GM12878 (cell line): ENCODE measurements at regions not wholly inside any gene's neighbourhood (a gene's known extent, or its start where the extent isn't known, plus 50 kb on each side); places are given as distances from the start of the nearest gene placed in this dataset.

Experiments
- ATAC-seq: fragments of 200-7000 bp; cut with Tn5 transposase; 3 replicates; pipeline ENCODE4 v1.9.1; 2020; ENCODE audit warnings: mild to moderate bottlenecking, moderate library complexity
- BruUV-seq: library from RNA; stranded (reverse); fragments of 400-500 nt; replicated peaks from 2 replicates; lab custom pipeline; 2021; lab: Mats Ljungman, UMichigan
- CTCF ChIA-PET: fragments of 300-600 bp; sonication (Branson Sonifier 250); formaldehyde crosslinking; extraction: SDS; loops from one replicate; lab custom pipeline; 2021; ENCODE audit warnings: inconsistent platforms; lab: Yijun Ruan, JAX
- POLR2A ChIA-PET: fragments of 350-600 bp; formaldehyde crosslinking; extraction: SDS; loops from one replicate; lab custom pipeline; 2021; ENCODE audit warnings: inconsistent platforms; lab: Charles Lee
- RAD21 ChIA-PET: fragments of 300-600 bp; sonication (Branson Sonifier 250); formaldehyde crosslinking; loops from one replicate; lab custom pipeline; 2023; ENCODE audit warnings: antibody characterized with exemption; ENCODE audit not compliant: unreplicated experiment; lab: Charles Lee
- SMC1A ChIA-PET: fragments of 300-600 bp; sonication (Branson Sonifier 250); formaldehyde crosslinking; loops from one replicate; lab custom pipeline; 2023; ENCODE audit not compliant: unreplicated experiment, uncharacterized antibody; lab: Charles Lee
- DNase-seq: peaks from one replicate; pipeline ENCODE4 v3.0.0-alpha.2; 2011; ENCODE audit warnings: low read depth, low spot score
- FAIRE-seq: peaks from 3 replicates; lab custom pipeline; 2011; peaks lifted over from hg19 to GRCh38; lab: Jason Lieb, UNC
- H2AFZ ChIP-seq: 2 replicates; pipeline ENCODE4 v1.6.0; 2011; ENCODE audit warnings: low read depth, low read length, control low read depth; ENCODE audit not compliant: control insufficient read depth
- H3K27ac ChIP-seq: 2 replicates; pipeline ENCODE4 v1.5.1; 2011; ENCODE audit warnings: control low read depth; ENCODE audit not compliant: control insufficient read depth, insufficient read depth
- H3K27me3 ChIP-seq, 2 experiments: replicated peaks in 1 of 2; 2 replicates each; pipeline versions ENCODE4 v1.6.0 to v1.6.1; 2011; ENCODE audit warnings: low read length in 1 of 2; ENCODE audit not compliant: control insufficient read depth in 2 of 2, insufficient read depth in 2 of 2
- H3K36me3 ChIP-seq, 2 experiments: 2 replicates each; pipeline ENCODE4 v1.5.1; 2011; ENCODE audit warnings: low read length in 1 of 2; ENCODE audit not compliant: control insufficient read depth in 2 of 2, insufficient read depth in 2 of 2
- H3K4me1 ChIP-seq: 2 replicates; pipeline ENCODE4 v1.6.1; 2011; ENCODE audit warnings: mild to moderate bottlenecking, low read length, moderate library complexity, mixed read lengths; ENCODE audit not compliant: control insufficient read depth, insufficient read depth
- H3K4me2 ChIP-seq: 2 replicates; pipeline ENCODE4 v1.6.0; 2011; ENCODE audit warnings: control low read depth; ENCODE audit not compliant: control insufficient read depth, insufficient read depth
- H3K4me3 ChIP-seq: fragments of 200-600 bp; sonication (generic); 2 replicates; pipeline ENCODE4 v1.5.1; 2016
- H3K79me2 ChIP-seq: 2 replicates; pipeline ENCODE4 v1.6.0; 2011; ENCODE audit warnings: low read length; ENCODE audit not compliant: control insufficient read depth, insufficient read depth
- H3K9ac ChIP-seq: 2 replicates; pipeline ENCODE4 v1.8.0; 2011; ENCODE audit warnings: low read length, control low read depth, mixed read lengths; ENCODE audit not compliant: control insufficient read depth, insufficient read depth
- H3K9me3 ChIP-seq: replicated peaks from 3 replicates; pipeline ENCODE4 v1.5.1; 2011; ENCODE audit warnings: mild to moderate bottlenecking, low read length; ENCODE audit not compliant: control insufficient read depth, insufficient read depth
- H4K20me1 ChIP-seq: 2 replicates; pipeline ENCODE4 v1.6.0; 2011; ENCODE audit not compliant: control insufficient read depth, insufficient read depth
- BCL11A ChIP-seq: IDR thresholded peaks from 2 replicates; pipeline ENCODE4 v1.6.1; 2011; ENCODE audit warnings: low read depth, low read length
- BHLHE40 ChIP-seq, 2 experiments: fragments of 450-650 bp in 1 of 2; IDR thresholded peaks; 2 replicates each; pipeline ENCODE4 v1.6.1; 2011 to 2017; ENCODE audit warnings: low read depth in 2 of 2, borderline replicate concordance in 1 of 2, improper control_type of control experiment in 1 of 2, low read length in 1 of 2, mild to moderate bottlenecking in 1 of 2
- CBFB ChIP-seq: IDR thresholded peaks from 2 replicates; pipeline ENCODE4 v1.6.1; 2016; ENCODE audit warnings: antibody characterized with exemption, low read depth
- CREB1 ChIP-seq: IDR thresholded peaks from 2 replicates; pipeline ENCODE4 v1.6.1; 2012; ENCODE audit warnings: low read depth, mild to moderate bottlenecking, inconsistent platforms
- CREM ChIP-seq: IDR thresholded peaks from 2 replicates; pipeline ENCODE4 v1.6.1; 2014; ENCODE audit warnings: antibody characterized with exemption, low read depth
- EED ChIP-seq: sonication (generic); IDR thresholded peaks from 2 replicates; pipeline ENCODE4 v1.6.1; 2016; ENCODE audit warnings: antibody characterized with exemption, low read depth
- IKZF2 ChIP-seq, 2 experiments: fragments of 450-650 bp; IDR thresholded peaks; 2 replicates each; pipeline ENCODE4 v1.6.1; 2017; ENCODE audit warnings: mild to moderate bottlenecking in 2 of 2, moderate library complexity in 2 of 2
- KLF5 ChIP-seq: fragments of 450-650 bp; IDR thresholded peaks from 2 replicates; pipeline ENCODE4 v1.6.1; 2014; ENCODE audit warnings: mild to moderate bottlenecking; ENCODE audit not compliant: partially characterized antibody
- MYB ChIP-seq: fragments of 150-350 bp; IDR thresholded peaks from 2 replicates; pipeline ENCODE4 v1.6.1; 2014; ENCODE audit warnings: mild to moderate bottlenecking, low read depth, low read length, borderline replicate concordance
- RFX5 ChIP-seq: IDR thresholded peaks from 2 replicates; pipeline ENCODE4 v1.6.1; 2011; ENCODE audit warnings: low read depth, low read length, improper control_type of control experiment
- SMC3 ChIP-seq: IDR thresholded peaks from 2 replicates; pipeline ENCODE4 v1.6.1; 2011; ENCODE audit warnings: low read length, improper control_type of control experiment, borderline replicate concordance
- TARDBP ChIP-seq: IDR thresholded peaks from 2 replicates; pipeline ENCODE4 v1.6.1; 2016; ENCODE audit warnings: borderline replicate concordance
- ZNF274 ChIP-seq: IDR thresholded peaks from one replicate; pipeline ENCODE4 v1.8.0; 2011; ENCODE audit not compliant: insufficient read length, insufficient read depth
- WGBS: methylation state at CpG from one replicate; pipeline ENCODE4 v1.1.6; 2016; ENCODE audit warnings: low lambda C conversion rate; ENCODE audit not compliant: insufficient replicate concordance, insufficient coverage; ENCODE audit errors: missing lambda C conversion rate; 5-methylcytosine and 5-hydroxymethylcytosine counted together
- in situ Hi-C: fragments of 300-500 bp; cut with MboI; formaldehyde crosslinking; loops from 9 replicates; pipeline ENCODE4 v1.14.3; 2018; ENCODE audit warnings: mixed read lengths
- intact Hi-C: fragments of 100-400 bp; cut with micrococcal nuclease; formaldehyde crosslinking; loops from one replicate; pipeline ENCODE4 v1.14.2; 2022; ENCODE audit not compliant: unreplicated experiment
- TF ChIP-seq, protein P1 (sequence below): fragments of 150-350 bp; IDR thresholded peaks from 2 replicates; pipeline ENCODE4 v1.6.1; 2014; ENCODE audit warnings: mild to moderate bottlenecking, low read depth, low read length

DNA sequence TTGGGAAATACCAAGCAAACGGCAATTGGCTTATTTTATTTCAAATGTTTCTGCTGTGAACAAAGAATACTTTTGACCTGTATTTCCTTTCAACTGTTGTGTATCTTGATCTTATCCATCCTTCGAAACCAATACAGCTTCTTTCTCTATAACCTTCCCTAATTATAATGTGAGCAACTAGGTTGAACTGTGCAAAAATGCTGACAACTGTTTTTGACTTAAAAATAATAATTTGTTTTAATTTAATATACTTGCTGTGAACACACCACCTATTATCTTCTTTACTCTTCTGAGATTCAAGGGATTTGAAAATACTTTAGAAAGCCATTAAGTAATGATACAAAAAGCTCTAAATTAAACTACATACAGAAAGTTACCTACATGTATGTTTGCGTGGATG is 682.5 kb upstream of the CCDC179 start:
- no peaks in the 10 kb centered on the region for H3K36me3 ChIP-seq
- intact Hi-C loops, result loop anchor here (5.0 kb wide), 1 partner anchor 431 kb away; no protein-coding TSS in a partner anchor
- no peak overlapping the region for H3K27ac ChIP-seq
- RAD21 ChIA-PET, result no interaction called here
- no TSS peak for BruUV-seq
- WGBS, result 50% methylated on average over 3 of the region's 3 CpGs
- H3K4me3 ChIP-seq, result no peak overlapping the region
- H3K27me3 ChIP-seq, result no peaks in the 10 kb centered on the region
- POLR2A ChIA-PET, result no interaction called here
- H3K4me2 ChIP-seq, result no peak overlapping the region
- FAIRE-seq (no peak), DNase-seq (no peak), ATAC-seq (no peak)
- SMC1A ChIA-PET, result interaction anchor here (1.0 to 2.5 kb wide), 5 partner anchors 11 to 521 kb away, joined by 3 to 5 read pairs (median 4); no protein-coding TSS in a partner anchor
- in situ Hi-C loops, result no loop called here
- no peaks in the 10 kb centered on the region for H4K20me1 ChIP-seq
- no peaks in the 10 kb centered on the region for H3K79me2 ChIP-seq
- H2AFZ ChIP-seq, result no peak overlapping the region
- no peak overlapping the region for H3K9ac ChIP-seq
- H3K4me1 ChIP-seq, result no peaks in the 10 kb centered on the region
- no peaks in the 10 kb centered on the region for H3K9me3 ChIP-seq
- no peak for TF ChIP-seq EED
- CTCF ChIA-PET, result interaction anchor here (0.7 to 2.1 kb wide), 3 partner anchors 9 to 668 kb away, joined by 3 to 6 read pairs (median 3); no protein-coding TSS in a partner anchor

GRCh38 chr11:23543651-23544222 is 683.5 kb upstream of the CCDC179 start:
- Histone ChIP-seq H3K9me3 (no peaks in the 10 kb centered on the region), H3K36me3 (no peaks in the 10 kb centered on the region), H3K27me3 (no peaks in the 10 kb centered on the region), H3K4me2 (no peak overlapping the region), H3K4me1 (no peaks in the 10 kb centered on the region), H2AFZ (no peak overlapping the region), H4K20me1 (no peaks in the 10 kb centered on the region), H3K79me2 (no peaks in the 10 kb centered on the region), H3K4me3 (no peak overlapping the region), H3K9ac (no peak overlapping the region), H3K27ac (no peak overlapping the region)
- ChIA-PET RAD21 (no interaction called here), SMC1A (interaction anchor here (1.0 to 2.5 kb wide), 5 partner anchors 12 to 522 kb away, joined by 3 to 5 read pairs (median 4); no protein-coding TSS in a partner anchor), CTCF (interaction anchor here (0.7 to 2.1 kb wide), 3 partner anchors 10 to 669 kb away, joined by 3 to 6 read pairs (median 3); no protein-coding TSS in a partner anchor), POLR2A (no interaction called here)
- 6% methylated on average over 3 of the region's 3 CpGs for WGBS
- in situ Hi-C loops, result no loop called here
- BruUV-seq, result no TSS peak
- TF ChIP-seq IKZF2 (IDR thresholded peaks at IDR 0.05), result no peak
- TF ChIP-seq BCL11A, result no peak
- TF ChIP-seq CREB1, result no peak
- TF ChIP-seq CBFB, result no peak
- TF ChIP-seq KLF5, result no peak
- TF ChIP-seq CREM, result no peak
- TF ChIP-seq SMC3, result no peak
- no peak for TF ChIP-seq TARDBP
- TF ChIP-seq MYB, result no peak
- no peak for TF ChIP-seq BHLHE40 (IDR thresholded peaks at IDR 0.05; ENCODE audit: borderline replicate concordance in 1 of 2, low read depth in 2 of 2, low read length in 1 of 2)
- no peak for TF ChIP-seq RFX5
- no peak for TF ChIP-seq ZNF274
- TF ChIP-seq, protein P1, sequence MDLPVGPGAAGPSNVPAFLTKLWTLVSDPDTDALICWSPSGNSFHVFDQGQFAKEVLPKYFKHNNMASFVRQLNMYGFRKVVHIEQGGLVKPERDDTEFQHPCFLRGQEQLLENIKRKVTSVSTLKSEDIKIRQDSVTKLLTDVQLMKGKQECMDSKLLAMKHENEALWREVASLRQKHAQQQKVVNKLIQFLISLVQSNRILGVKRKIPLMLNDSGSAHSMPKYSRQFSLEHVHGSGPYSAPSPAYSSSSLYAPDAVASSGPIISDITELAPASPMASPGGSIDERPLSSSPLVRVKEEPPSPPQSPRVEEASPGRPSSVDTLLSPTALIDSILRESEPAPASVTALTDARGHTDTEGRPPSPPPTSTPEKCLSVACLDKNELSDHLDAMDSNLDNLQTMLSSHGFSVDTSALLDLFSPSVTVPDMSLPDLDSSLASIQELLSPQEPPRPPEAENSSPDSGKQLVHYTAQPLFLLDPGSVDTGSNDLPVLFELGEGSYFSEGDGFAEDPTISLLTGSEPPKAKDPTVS, result no peak
- FAIRE-seq, result no peak
- no peak for ATAC-seq
- intact Hi-C loops, result loop anchor here (5.0 kb wide), 1 partner anchor 431 kb away; no protein-coding TSS in a partner anchor
- DNase-seq, result no peak
